CD4-positive, alpha-beta T cell (primary cell): ENCODE measurements at regions not wholly inside any gene's neighbourhood (a gene's known extent, or its start where the extent isn't known, plus 50 kb on each side); places are given as distances from the start of the nearest gene placed in this dataset.

Source experiments
- ATAC-seq: fragments of 200-7000 bp; cut with Tn5 transposase; one replicate; pipeline ENCODE4 v1.10.0; 2022; ENCODE audit warnings: mild to moderate bottlenecking; ENCODE audit not compliant: poor library complexity
- CTCF ChIA-PET: fragments of 350-600 bp; sonication (Branson Sonifier 250); formaldehyde crosslinking; loops from one replicate; lab custom pipeline; 2021; ENCODE audit warnings: antibody characterized with exemption, inconsistent platforms; lab: Charles Lee
- POLR2A ChIA-PET: fragments of 350-600 bp; sonication (Branson Sonifier 250); formaldehyde crosslinking; loops from one replicate; lab custom pipeline; 2021; ENCODE audit warnings: antibody characterized with exemption, inconsistent platforms; lab: Charles Lee
- DNase-seq, 14 experiments: peaks; one replicate each; pipeline ENCODE4 v3.0.0-alpha.2; 2013 to 2020; ENCODE audit warnings: mixed read lengths in 2 of 14
- H3K27ac ChIP-seq, 2 donors: one replicate each; pipeline versions ENCODE4 v1.5.1 to v1.7.0; 2013; ENCODE audit warnings: low read length in 2 of 2, low read depth in 1 of 2, mild to moderate bottlenecking in 1 of 2
- H3K27me3 ChIP-seq, 2 experiments: 1 replicate in 1 of 2; 2 replicates in 1 of 2; pipeline versions ENCODE4 v1.6.1 to v1.7.0; 2013; ENCODE audit warnings: low read length in 2 of 2, control low read depth in 1 of 2, mild to moderate bottlenecking in 1 of 2, moderate library complexity in 1 of 2; ENCODE audit not compliant: insufficient read depth in 2 of 2, control insufficient read depth in 1 of 2
- H3K36me3 ChIP-seq: one replicate; pipeline ENCODE4 v1.6.1; 2013; ENCODE audit warnings: low read length, control low read depth; ENCODE audit not compliant: insufficient read depth
- H3K4me1 ChIP-seq: one replicate; pipeline ENCODE4 v1.6.1; 2013; ENCODE audit warnings: low read length, control low read depth; ENCODE audit not compliant: insufficient read depth
- H3K4me3 ChIP-seq: one replicate; pipeline ENCODE4 v1.5.1; 2013; ENCODE audit warnings: mild to moderate bottlenecking, low read length, moderate library complexity
- H3K9me3 ChIP-seq, 2 experiments: 1 replicate in 1 of 2; 2 replicates in 1 of 2; pipeline versions ENCODE4 v1.6.1 to v1.7.0; 2013; ENCODE audit warnings: low read length in 2 of 2, mild to moderate bottlenecking in 2 of 2, control low read depth in 1 of 2, moderate library complexity in 1 of 2; ENCODE audit not compliant: control insufficient read depth in 1 of 2, insufficient read depth in 1 of 2
- H3K27ac Mint-ChIP-seq: one replicate; pipeline ENCODE4 v1.8.0; 2020; ENCODE audit warnings: mixed read lengths
- H3K27me3 Mint-ChIP-seq: one replicate; pipeline ENCODE4 v1.8.0; 2021; ENCODE audit warnings: mixed read lengths
- H3K36me3 Mint-ChIP-seq: one replicate; pipeline ENCODE4 v1.8.0; 2021; ENCODE audit warnings: low read depth, mixed read lengths
- H3K4me1 Mint-ChIP-seq: one replicate; pipeline ENCODE4 v1.8.0; 2021; ENCODE audit warnings: low read depth, mixed read lengths
- H3K4me3 Mint-ChIP-seq: one replicate; pipeline ENCODE4 v1.8.0; 2020; ENCODE audit warnings: mild to moderate bottlenecking, mixed read lengths
- H3K9me3 Mint-ChIP-seq: one replicate; pipeline ENCODE4 v1.8.0; 2020; ENCODE audit warnings: mixed read lengths
- CTCF ChIP-seq: fragments of 200-600 bp; IDR thresholded peaks from one replicate; pipeline ENCODE4 v1.8.0; 2022; ENCODE audit warnings: antibody characterized with exemption, mild to moderate bottlenecking
- intact Hi-C, 2 experiments: fragments of 100-400 bp; cut with DNase I in 1 of 2; cut with micrococcal nuclease in 1 of 2; formaldehyde crosslinking; loops; one replicate each; pipeline versions ENCODE4 v1.15.1 to v1.9.0; 2023 to 2025; cut with DNase I, micrococcal nuclease

GRCh38 chr15:98380721-98381120 is 267.6 kb upstream of the IGF1R start:
- peaks cover 0 to 6% of the 10 kb centered on the region in 2 experiments for H3K27me3 ChIP-seq
- Mint-ChIP-seq H3K9me3 (peaks cover 4% of the 10 kb centered on the region), H3K4me1 (no peaks in the 10 kb centered on the region), H3K27me3 (peaks cover 29% of the 10 kb centered on the region), H3K4me3 (no peak overlapping the region), H3K36me3 (no peaks in the 10 kb centered on the region), H3K27ac (no peak overlapping the region)
- ChIA-PET CTCF (no interaction called here), POLR2A (no interaction called here)
- TF ChIP-seq CTCF: no peak
- H3K4me3 ChIP-seq: no peak overlapping the region
- H3K9me3 ChIP-seq: peaks cover 0 to 3% of the 10 kb centered on the region in 2 experiments
- intact Hi-C loops: no loop called here
- H3K4me1 ChIP-seq: no peaks in the 10 kb centered on the region
- DNase-seq: no peak
- H3K27ac ChIP-seq: no peak overlapping the region
- ATAC-seq: no peak
- H3K36me3 ChIP-seq: no peaks in the 10 kb centered on the region

DNA sequence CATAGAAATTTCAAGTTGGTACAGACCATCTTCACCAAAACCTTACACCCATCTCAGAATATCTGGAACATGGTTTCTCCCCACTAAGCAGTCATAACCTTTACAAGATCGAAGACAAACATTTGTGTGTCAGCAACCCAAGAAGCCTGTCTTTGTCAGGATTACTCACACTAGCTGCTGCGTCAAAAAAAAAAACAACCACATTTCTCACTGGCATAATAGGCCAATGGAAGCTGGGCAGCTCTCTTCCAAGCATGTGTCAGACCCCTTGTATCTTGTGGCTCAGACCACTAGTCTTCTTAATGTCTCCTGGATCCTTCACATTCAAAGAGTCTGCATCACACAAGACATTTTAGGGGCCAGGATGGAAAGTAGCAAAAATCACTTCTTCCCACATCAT is 266.9 kb upstream of the IGF1R start:
- no peak overlapping the region for H3K4me3 ChIP-seq
- H3K27ac ChIP-seq: no peak overlapping the region
- no peak overlapping the region for H3K27ac Mint-ChIP-seq
- DNase-seq (no peak), ATAC-seq (no peak)
- peaks cover 0 to 3% of the 10 kb centered on the region in 2 experiments for H3K9me3 ChIP-seq
- ChIA-PET POLR2A (no interaction called here), CTCF (no interaction called here)
- H3K4me1 ChIP-seq: no peaks in the 10 kb centered on the region
- H3K4me3 Mint-ChIP-seq: no peak overlapping the region
- intact Hi-C loops: no loop called here
- H3K9me3 Mint-ChIP-seq: peaks cover 4% of the 10 kb centered on the region
- peaks cover 29% of the 10 kb centered on the region for H3K27me3 Mint-ChIP-seq
- peaks cover 0 to 6% of the 10 kb centered on the region in 2 experiments for H3K27me3 ChIP-seq
- H3K36me3 ChIP-seq: no peaks in the 10 kb centered on the region
- H3K4me1 Mint-ChIP-seq: no peaks in the 10 kb centered on the region
- no peaks in the 10 kb centered on the region for H3K36me3 Mint-ChIP-seq
- no peak for TF ChIP-seq CTCF

DNA sequence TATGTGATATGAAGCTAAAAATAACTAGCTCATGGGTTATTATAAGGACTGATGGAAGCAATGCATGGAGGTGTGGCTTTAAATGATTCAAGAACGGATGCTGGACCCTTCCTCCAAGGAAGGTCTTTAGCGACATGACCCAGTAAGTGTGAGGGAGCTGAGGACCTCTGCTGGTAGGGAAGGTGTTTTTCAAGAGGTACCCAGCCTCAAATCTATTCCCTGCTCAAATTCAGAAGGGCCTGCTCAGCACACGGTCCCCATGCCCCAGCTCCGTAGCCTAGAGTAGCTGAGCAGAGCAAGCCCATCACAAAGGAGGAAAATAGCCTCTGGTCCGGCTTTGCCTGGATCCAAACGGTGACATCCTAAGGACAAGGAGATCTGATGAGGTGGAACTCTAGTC is 266.2 kb upstream of the IGF1R start:
- Histone ChIP-seq H3K27ac (no peak overlapping the region), H3K4me3 (no peak overlapping the region), H3K4me1 (no peaks in the 10 kb centered on the region), H3K36me3 (no peaks in the 10 kb centered on the region), H3K27me3 (peaks cover 0 to 6% of the 10 kb centered on the region in 2 experiments), H3K9me3 (peaks cover 0 to 3% of the 10 kb centered on the region in 2 experiments)
- H3K4me3 Mint-ChIP-seq: no peak overlapping the region
- H3K9me3 Mint-ChIP-seq: peaks cover 4% of the 10 kb centered on the region
- intact Hi-C loops: no loop called here
- peaks cover 29% of the 10 kb centered on the region for H3K27me3 Mint-ChIP-seq
- H3K4me1 Mint-ChIP-seq: no peaks in the 10 kb centered on the region
- TF ChIP-seq CTCF: no peak
- H3K27ac Mint-ChIP-seq: no peak overlapping the region
- POLR2A ChIA-PET: no interaction called here
- CTCF ChIA-PET: no interaction called here
- no peak for DNase-seq
- no peaks in the 10 kb centered on the region for H3K36me3 Mint-ChIP-seq
- no peak for ATAC-seq
